CD4-positive, alpha-beta T cell treated with Interleukin-21 for 1 hour (primary cell): ENCODE measurements at regions not wholly inside any gene's neighbourhood (a gene's known extent, or its start where the extent isn't known, plus 50 kb on each side); places are given as distances from the start of the nearest gene placed in this dataset.

Source experiments
- DNase-seq: peaks from one replicate; pipeline ENCODE4 v3.0.0-alpha.2; 2020

DNA sequence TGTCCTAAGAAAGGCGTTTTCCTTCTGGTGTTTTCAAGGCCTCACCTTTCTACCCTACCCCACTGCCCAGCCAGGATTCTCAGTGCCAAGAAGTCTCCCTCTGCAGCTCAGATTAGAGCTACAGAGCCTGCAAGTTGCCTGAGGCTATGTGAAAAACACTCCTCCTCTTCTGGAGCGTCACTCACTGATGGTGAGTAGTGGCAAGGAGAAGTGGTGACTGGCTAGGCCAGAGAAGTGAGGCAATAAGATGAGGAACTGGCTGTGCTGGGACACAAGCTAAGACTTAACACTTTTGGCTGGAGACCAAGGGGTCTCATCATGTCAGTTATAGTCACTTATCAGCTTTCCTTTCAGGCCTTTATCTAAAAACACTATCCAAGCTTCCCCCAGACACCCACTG is 86.7 kb upstream of the PRKAR2B start:
- peak; percentile 2 for DNase-seq

DNA sequence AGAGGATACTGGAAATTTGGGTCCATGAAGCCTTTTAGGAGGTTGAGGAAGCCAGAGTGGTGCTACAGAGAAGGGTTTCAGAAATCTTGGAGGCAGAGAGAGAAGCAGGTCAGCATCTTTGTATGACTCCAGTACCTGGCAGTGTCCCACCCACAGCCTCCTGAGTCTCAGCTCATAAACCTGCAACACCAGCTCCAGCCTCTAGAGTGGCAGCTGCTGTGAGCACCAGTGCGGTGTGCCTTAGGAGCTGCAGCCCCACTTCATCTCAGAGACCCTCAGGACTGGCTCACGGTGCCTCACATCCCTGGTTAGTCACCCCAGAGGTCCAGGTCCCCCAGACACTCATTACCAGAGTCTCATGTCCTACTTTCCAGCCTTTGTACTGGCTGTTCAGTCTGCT is 84.8 kb upstream of the PRKAR2B start:
- DNase-seq: no peak

GRCh38 chr7:106962751-106963150 is 81.8 kb upstream of the PRKAR2B start:
- no peak for DNase-seq

- DNase-seq: no peak
Measured at GRCh38 chr7:106964466-106964865, 80.0 kb upstream of the PRKAR2B start.

DNA sequence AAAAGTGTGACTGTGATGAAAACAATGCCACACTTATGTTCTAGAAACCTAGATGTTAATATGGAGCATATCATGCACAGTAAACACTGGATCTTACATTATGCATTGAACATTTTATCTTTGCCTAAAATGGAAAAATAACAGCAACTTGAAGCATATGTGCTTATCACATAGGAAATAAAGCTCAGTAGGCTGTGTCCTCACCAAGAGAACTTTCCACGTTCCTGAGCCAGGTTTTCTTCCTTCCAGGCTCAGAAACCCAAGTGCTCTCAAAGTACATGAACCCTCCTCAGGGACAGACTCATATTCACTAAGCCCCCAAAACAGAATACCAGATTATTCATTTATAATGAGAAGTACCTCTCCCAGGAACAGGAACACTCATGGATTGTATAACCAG is 79.4 kb upstream of the PRKAR2B start:
- DNase-seq: no peak

- no peak for DNase-seq
Measured at GRCh38 chr7:106966121-106966520, 78.4 kb upstream of the PRKAR2B start.

DNA sequence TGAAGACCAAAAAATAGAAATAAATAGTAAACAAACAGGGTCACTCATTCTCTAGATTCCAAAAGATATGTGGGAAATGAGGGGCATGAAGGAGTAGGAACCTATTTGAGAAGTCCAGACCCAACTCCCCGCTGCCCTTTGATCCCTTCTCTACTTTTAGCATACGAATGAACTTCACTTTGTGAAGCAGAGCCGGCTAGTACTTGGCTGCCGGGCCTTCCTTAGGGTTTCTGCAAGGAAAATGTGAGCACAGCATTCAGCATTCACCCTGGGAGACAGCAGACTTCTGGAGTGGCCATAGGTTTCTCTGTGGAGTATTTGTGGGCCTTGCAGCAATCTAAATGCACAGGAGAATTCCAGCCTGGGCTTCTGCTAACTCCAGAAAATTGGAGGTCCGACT is 76.3 kb upstream of the PRKAR2B start:
- DNase-seq: no peak

- no peak for DNase-seq
Measured at GRCh38 chr7:106978425-106979420, 65.8 kb upstream of the PRKAR2B start.

GRCh38 chr7:106979551-106980357 is 64.8 kb upstream of the PRKAR2B start:
- DNase-seq: no peak

DNA sequence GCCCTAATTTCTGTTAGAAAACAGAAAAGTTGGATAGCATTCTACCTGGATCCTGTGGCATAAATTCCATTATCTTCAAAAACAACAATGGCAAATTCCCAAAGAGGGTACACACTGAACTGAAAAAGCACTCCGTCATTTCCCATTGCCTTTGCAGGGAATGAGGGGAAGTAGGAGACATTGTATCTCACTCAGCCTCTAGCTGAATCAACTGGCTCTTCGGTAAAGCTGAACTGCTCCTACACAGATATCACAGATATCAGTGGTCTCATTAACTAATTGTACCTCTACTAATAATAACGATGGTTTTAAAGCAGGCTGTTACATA is 64.2 kb upstream of the PRKAR2B start:
- DNase-seq: no peak

- no peak for DNase-seq
Measured at GRCh38 chr7:106982415-106982814, 62.1 kb upstream of the PRKAR2B start.

DNA sequence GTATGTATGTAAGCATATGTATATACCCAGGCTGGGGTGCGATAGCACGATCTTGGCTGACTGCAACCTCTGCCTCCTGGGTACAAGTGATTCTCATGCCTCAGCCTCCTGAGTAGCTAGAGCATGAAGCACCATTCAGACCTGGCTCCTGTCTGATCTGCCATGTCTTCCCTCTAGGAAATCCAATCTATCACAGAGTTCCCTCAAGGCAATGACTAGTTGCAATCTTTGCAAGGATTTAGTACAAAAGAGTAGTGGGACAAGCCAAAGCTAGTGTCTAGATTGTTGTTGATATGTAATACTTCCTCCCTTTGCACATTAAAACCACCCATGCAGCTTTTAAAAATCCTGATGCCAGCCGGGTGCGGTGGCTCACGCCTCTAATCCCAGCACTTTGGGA is 60.5 kb upstream of the PRKAR2B start:
- DNase-seq: no peak

DNA sequence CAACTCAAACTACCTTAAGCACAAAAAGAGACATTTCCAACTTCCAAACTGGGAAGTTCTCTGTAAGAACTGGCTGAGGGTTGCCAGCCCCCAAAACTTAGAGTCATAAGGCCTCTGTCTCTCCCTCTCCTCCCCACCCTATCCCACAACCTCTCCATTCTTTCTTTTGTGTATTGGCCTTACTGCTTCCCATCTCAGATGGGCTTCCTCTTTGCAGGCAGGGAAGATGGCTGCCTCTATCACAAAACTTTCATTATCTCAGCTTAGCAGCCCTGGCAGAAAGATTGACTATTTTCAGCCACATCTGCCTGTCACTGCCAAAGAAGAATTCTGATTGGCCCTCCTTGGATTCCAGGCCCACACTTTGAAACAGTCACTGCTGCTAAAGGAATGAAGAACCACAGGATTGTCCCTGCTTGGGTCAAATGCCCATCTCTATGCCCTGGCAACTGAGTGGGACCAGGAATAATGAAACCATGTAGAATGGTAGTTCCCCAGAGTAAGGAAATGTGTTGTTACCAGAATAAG is 58.0 kb upstream of the PRKAR2B start:
- no peak for DNase-seq

GRCh38 chr7:106987777-106988176 is 56.7 kb upstream of the PRKAR2B start:
- no peak for DNase-seq

- no peak for DNase-seq
Measured at GRCh38 chr7:106992511-106992910, 52.0 kb upstream of the PRKAR2B start.
